PC-3 (cell line): ENCODE measurements at regions not wholly inside any gene's neighbourhood (a gene's known extent, or its start where the extent isn't known, plus 50 kb on each side); places are given as distances from the start of the nearest gene placed in this dataset.

Experiments used
- ATAC-seq: fragments of 200-7000 bp; cut with Tn5 transposase; 2 replicates; pipeline ENCODE4 v1.9.1; 2020; ENCODE audit warnings: mild to moderate bottlenecking, moderate library complexity
- BruUV-seq: library from RNA; stranded (reverse); fragments of 400-500 nt; replicated peaks from 2 replicates; lab custom pipeline; 2021; lab: Mats Ljungman, UMichigan
- CTCF ChIA-PET: fragments of 300-600 bp; sonication (Branson Sonifier 250); formaldehyde crosslinking; loops from one replicate; lab custom pipeline; 2022; ENCODE audit warnings: antibody characterized with exemption; lab: Charles Lee
- POLR2A ChIA-PET: fragments of 300-600 bp; sonication (Branson Sonifier 250); formaldehyde crosslinking; loops from one replicate; lab custom pipeline; 2022; ENCODE audit warnings: antibody characterized with exemption; ENCODE audit not compliant: unreplicated experiment; lab: Charles Lee
- DNase-seq: peaks from one replicate; pipeline ENCODE4 v3.0.0-alpha.2; 2015
- H2AFZ ChIP-seq: fragments of 300-600 bp; sonication (generic); 2 replicates; pipeline ENCODE4 v1.6.0; 2016; ENCODE audit warnings: antibody characterized with exemption, low read length
- H3F3A ChIP-seq: fragments of 300-600 bp; sonication (generic); one replicate; pipeline ENCODE4 v1.6.0; 2017; ENCODE audit warnings: antibody characterized with exemption, low read length, control low read depth, mild to moderate bottlenecking; ENCODE audit not compliant: unreplicated experiment
- H3K27ac ChIP-seq: fragments of 300-600 bp; sonication (generic); 2 replicates; pipeline ENCODE4 v1.5.1; 2016; ENCODE audit warnings: mild to moderate bottlenecking, low read length
- H3K27me3 ChIP-seq: fragments of 300-600 bp; sonication (generic); 2 replicates; pipeline ENCODE4 v1.6.1; 2016; ENCODE audit warnings: low read length, mixed read lengths
- H3K36me3 ChIP-seq: fragments of 300-600 bp; sonication (generic); 2 replicates; pipeline ENCODE4 v1.6.1; 2016; ENCODE audit warnings: low read depth, mixed run types, low read length, mixed read lengths
- H3K4me1 ChIP-seq: fragments of 300-600 bp; sonication (generic); 2 replicates; pipeline ENCODE4 v1.5.1; 2016; ENCODE audit warnings: low read length; ENCODE audit not compliant: insufficient read depth
- H3K4me2 ChIP-seq: fragments of 300-600 bp; sonication (generic); 2 replicates; pipeline ENCODE4 v1.6.0; 2016; ENCODE audit warnings: low read length
- H3K4me3 ChIP-seq: fragments of 300-600 bp; sonication (generic); 2 replicates; pipeline ENCODE4 v1.5.1; 2016; ENCODE audit warnings: mild to moderate bottlenecking, low read length, mixed read lengths
- H3K79me2 ChIP-seq: fragments of 300-600 bp; sonication (generic); 2 replicates; pipeline ENCODE4 v1.6.1; 2017; ENCODE audit warnings: low read length, mixed read lengths
- H3K9ac ChIP-seq: fragments of 300-600 bp; sonication (generic); 2 replicates; pipeline ENCODE4 v1.6.0; 2016; ENCODE audit warnings: mild to moderate bottlenecking, low read length
- H3K9me2 ChIP-seq: fragments of 300-600 bp; sonication (generic); replicated peaks from 2 replicates; pipeline ENCODE4 v1.6.1; 2016; ENCODE audit warnings: mixed run types, low read length, mixed read lengths
- H3K9me3 ChIP-seq: fragments of 300-600 bp; sonication (generic); 2 replicates; pipeline ENCODE4 v1.6.1; 2016; ENCODE audit warnings: low read length, mixed read lengths
- H4K20me1 ChIP-seq: fragments of 300-600 bp; sonication (generic); 2 replicates; pipeline ENCODE4 v1.6.1; 2016; ENCODE audit warnings: low read length, mixed read lengths
- CTCF ChIP-seq: fragments of 300-600 bp; sonication (generic); conservative IDR thresholded peaks from 2 replicates; pipeline ENCODE4 v1.5.1; 2017; ENCODE audit warnings: antibody characterized with exemption, low read depth, mild to moderate bottlenecking, low read length
- EZH2 ChIP-seq: fragments of 300-600 bp; sonication (generic); IDR thresholded peaks from one replicate; pipeline ENCODE4 v1.6.1; 2017; ENCODE audit warnings: antibody characterized with exemption, mild to moderate bottlenecking, low read length; ENCODE audit not compliant: unreplicated experiment
- EZH2phosphoT487 ChIP-seq: fragments of 300-600 bp; sonication (generic); IDR thresholded peaks from 2 replicates; pipeline ENCODE4 v1.6.1; 2018; ENCODE audit warnings: mild to moderate bottlenecking, antibody characterized with exemption, low read length, borderline replicate concordance
- intact Hi-C: fragments of 100-400 bp; cut with micrococcal nuclease; formaldehyde crosslinking; loops from 2 replicates; pipeline ENCODE4 v1.9.0; 2023

- DNase-seq (no peak), ATAC-seq (no peak)
- no TSS peak for BruUV-seq
- no peak overlapping the region for H3K27ac ChIP-seq
- intact Hi-C loops, result no loop called here
- no peak overlapping the region for H2AFZ ChIP-seq
- H3K9ac ChIP-seq, result no peak overlapping the region
- H3K79me2 ChIP-seq, result no peaks in the 10 kb centered on the region
- no peak for TF ChIP-seq EZH2
- TF ChIP-seq EZH2phosphoT487, result no peak
- TF ChIP-seq CTCF, result no peak
- no peaks in the 10 kb centered on the region for H3F3A ChIP-seq
- H3K4me1 ChIP-seq, result no peaks in the 10 kb centered on the region
- CTCF ChIA-PET, result no interaction called here
- no peaks in the 10 kb centered on the region for H3K36me3 ChIP-seq
- no peak overlapping the region for H3K4me3 ChIP-seq
- no peaks in the 10 kb centered on the region for H3K9me3 ChIP-seq
- no peak overlapping the region for H3K4me2 ChIP-seq
- no peaks in the 10 kb centered on the region for H4K20me1 ChIP-seq
- no peaks in the 10 kb centered on the region for H3K27me3 ChIP-seq
- POLR2A ChIA-PET, result no interaction called here
- no peaks in the 10 kb centered on the region for H3K9me2 ChIP-seq
These were observed 199.1 kb upstream of the PCSK5 start for GRCh38 chr9:75691408-75691807.

GRCh38 chr9:75692309-75692708 is 198.2 kb upstream of the PCSK5 start:
- Histone ChIP-seq H3K27ac (no peak overlapping the region), H2AFZ (no peak overlapping the region), H3K9me2 (no peaks in the 10 kb centered on the region), H3K27me3 (no peaks in the 10 kb centered on the region), H3F3A (no peaks in the 10 kb centered on the region), H3K9me3 (no peaks in the 10 kb centered on the region), H4K20me1 (no peaks in the 10 kb centered on the region), H3K9ac (no peak overlapping the region), H3K79me2 (no peaks in the 10 kb centered on the region), H3K4me2 (no peak overlapping the region), H3K4me1 (no peaks in the 10 kb centered on the region), H3K36me3 (no peaks in the 10 kb centered on the region), H3K4me3 (no peak overlapping the region)
- CTCF ChIA-PET, result no interaction called here
- no peak for TF ChIP-seq CTCF
- TF ChIP-seq EZH2, result no peak
- TF ChIP-seq EZH2phosphoT487, result no peak
- DNase-seq, result no peak
- intact Hi-C loops, result no loop called here
- BruUV-seq, result no TSS peak
- ATAC-seq, result no peak
- POLR2A ChIA-PET, result no interaction called here

GRCh38 chr9:75695921-75696320 is 194.6 kb upstream of the PCSK5 start:
- no peaks in the 10 kb centered on the region for H3K79me2 ChIP-seq
- H3K9me2 ChIP-seq, result no peaks in the 10 kb centered on the region
- H3K9me3 ChIP-seq, result no peaks in the 10 kb centered on the region
- no peak overlapping the region for H3K4me2 ChIP-seq
- no peaks in the 10 kb centered on the region for H3F3A ChIP-seq
- H3K9ac ChIP-seq, result no peak overlapping the region
- H2AFZ ChIP-seq, result no peak overlapping the region
- H3K27ac ChIP-seq, result no peak overlapping the region
- H3K4me3 ChIP-seq, result no peak overlapping the region
- H3K36me3 ChIP-seq, result no peaks in the 10 kb centered on the region
- BruUV-seq, result no TSS peak
- no peak for ATAC-seq
- CTCF ChIA-PET, result no interaction called here
- TF ChIP-seq EZH2 (no peak), EZH2phosphoT487 (no peak), CTCF (no peak)
- POLR2A ChIA-PET, result interaction anchor here (0.7 kb wide), 1 partner anchor 17 kb away, joined by 5 read pairs; no protein-coding TSS in a partner anchor
- H3K27me3 ChIP-seq, result no peaks in the 10 kb centered on the region
- DNase-seq, result no peak
- H3K4me1 ChIP-seq, result no peaks in the 10 kb centered on the region
- no peaks in the 10 kb centered on the region for H4K20me1 ChIP-seq
- intact Hi-C loops, result no loop called here
